SK-N-SH (cell line): ENCODE measurements at regions not wholly inside any gene's neighbourhood (a gene's known extent, or its start where the extent isn't known, plus 50 kb on each side); places are given as distances from the start of the nearest gene placed in this dataset.

ENCODE experiments used
- CTCF ChIP-seq: fragments of 200-600 bp; sonication (generic); IDR thresholded peaks from 2 replicates; pipeline ENCODE4 v1.6.1; 2017; ENCODE audit warnings: antibody characterized with exemption, mild to moderate bottlenecking, moderate library complexity
- EZH2phosphoT487 ChIP-seq: fragments of 200-600 bp; sonication (generic); IDR thresholded peaks from 2 replicates; pipeline ENCODE4 v1.6.1; 2017; ENCODE audit warnings: low read depth, mixed run types, mild to moderate bottlenecking, antibody characterized with exemption, moderate library complexity, borderline replicate concordance
- TEAD4 ChIP-seq: IDR thresholded peaks from 2 replicates; pipeline ENCODE4 v1.4.0; 2012; ENCODE audit warnings: mild to moderate bottlenecking, borderline replicate concordance; ENCODE audit not compliant: insufficient read depth
- USF2 ChIP-seq: fragments of 150-350 bp; IDR thresholded peaks from 2 replicates; pipeline ENCODE4 v1.6.1; 2017; ENCODE audit warnings: antibody characterized with exemption, low read length, low read depth, borderline replicate concordance

- TF ChIP-seq EZH2phosphoT487: no peak
- TF ChIP-seq TEAD4: no peak
- no peak for TF ChIP-seq CTCF
- TF ChIP-seq USF2: no peak
Measured at GRCh38 chr7:119957335-119957734, 315.6 kb upstream of the KCND2 start.
